Left colon (tissue), 2 donors: ENCODE measurements at regions not wholly inside any gene's neighbourhood (a gene's known extent, or its start where the extent isn't known, plus 50 kb on each side); places are given as distances from the start of the nearest gene placed in this dataset.

Source experiments
- ATAC-seq: fragments of 200-7000 bp; cut with Tn5 transposase; one replicate; pipeline ENCODE4 v1.9.1; 2020; ENCODE audit warnings: mild to moderate bottlenecking, moderate library complexity
- DNase-seq, 2 donors: peaks; one replicate each; pipeline ENCODE4 v3.0.0-alpha.2; 2020
- intact Hi-C, 2 donors: fragments of 100-400 bp; cut with DNase I in 1 of 2; cut with micrococcal nuclease in 1 of 2; formaldehyde crosslinking; loops; one replicate each; pipeline versions ENCODE4 v1.11.2 to v1.14.0; 2022; cut with DNase I, micrococcal nuclease
- donor health status: DM: no; HTN: no; CAD: no.
- donor health status: DM: yes; HTN: yes; CAD: no.

- intact Hi-C loops, result no loop called here
- no peak for ATAC-seq
- DNase-seq, result peak in 1 of 2 donors; percentile 33
Observed at GRCh38 chr6:45830441-45831139, 185.1 kb downstream of the CLIC5 start.

DNA sequence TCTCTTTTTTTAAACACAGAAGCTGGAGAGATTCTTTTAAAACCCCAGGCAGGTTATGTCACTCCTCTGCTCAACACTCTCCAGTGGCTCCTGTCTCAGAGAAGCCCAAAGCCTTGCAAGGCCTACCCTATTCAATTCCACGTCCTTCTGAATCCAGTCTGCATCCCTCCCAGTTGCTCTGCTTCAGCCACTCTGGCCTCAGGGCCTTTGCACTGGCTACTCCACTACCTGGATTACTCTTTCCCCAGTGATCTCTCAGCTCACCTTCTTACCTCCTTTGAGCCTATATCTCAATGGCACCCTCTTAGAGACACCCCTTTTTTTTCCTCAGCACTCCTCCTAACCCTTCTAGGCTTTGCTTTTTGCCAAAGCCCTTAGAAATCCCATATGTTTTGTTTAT, 185.8 kb downstream of the CLIC5 start:
- ATAC-seq, result no peak
- intact Hi-C loops, result no loop called here
- no peak for DNase-seq

- intact Hi-C loops, result no loop called here
- no peak for ATAC-seq
- DNase-seq, result peak in 1 of 2 donors; percentile 31
Observed at GRCh38 chr6:45827952-45828530, 187.6 kb downstream of the CLIC5 start.

GRCh38 chr6:45822873-45823272, 192.8 kb downstream of the CLIC5 start:
- ATAC-seq, result no peak
- intact Hi-C loops, result no loop called here
- no peak for DNase-seq

- DNase-seq, result no peak
- intact Hi-C loops, result no loop called here
- no peak for ATAC-seq
Observed at GRCh38 chr6:45822246-45822812, 193.3 kb downstream of the CLIC5 start.

DNA sequence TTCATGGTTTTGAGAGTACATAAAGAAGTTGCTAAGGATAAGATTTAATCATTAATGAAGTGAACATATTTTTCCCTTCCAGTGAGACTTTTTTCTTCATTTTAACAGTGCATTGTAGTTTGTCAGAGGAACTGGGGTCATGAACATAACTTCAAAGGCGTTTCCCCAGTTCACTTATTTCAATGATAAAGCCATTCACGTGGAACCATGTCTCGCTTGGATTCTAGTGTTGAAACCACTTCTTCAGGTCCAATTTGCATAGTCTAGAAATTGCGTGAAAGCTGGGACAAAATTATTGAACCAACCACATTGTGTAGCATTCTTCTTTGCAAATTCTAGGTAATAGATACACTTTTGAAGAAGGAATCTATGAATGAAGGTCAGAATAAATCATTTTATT, 197.0 kb downstream of the CLIC5 start:
- DNase-seq, result no peak
- ATAC-seq, result no peak
- intact Hi-C loops, result no loop called here

DNA sequence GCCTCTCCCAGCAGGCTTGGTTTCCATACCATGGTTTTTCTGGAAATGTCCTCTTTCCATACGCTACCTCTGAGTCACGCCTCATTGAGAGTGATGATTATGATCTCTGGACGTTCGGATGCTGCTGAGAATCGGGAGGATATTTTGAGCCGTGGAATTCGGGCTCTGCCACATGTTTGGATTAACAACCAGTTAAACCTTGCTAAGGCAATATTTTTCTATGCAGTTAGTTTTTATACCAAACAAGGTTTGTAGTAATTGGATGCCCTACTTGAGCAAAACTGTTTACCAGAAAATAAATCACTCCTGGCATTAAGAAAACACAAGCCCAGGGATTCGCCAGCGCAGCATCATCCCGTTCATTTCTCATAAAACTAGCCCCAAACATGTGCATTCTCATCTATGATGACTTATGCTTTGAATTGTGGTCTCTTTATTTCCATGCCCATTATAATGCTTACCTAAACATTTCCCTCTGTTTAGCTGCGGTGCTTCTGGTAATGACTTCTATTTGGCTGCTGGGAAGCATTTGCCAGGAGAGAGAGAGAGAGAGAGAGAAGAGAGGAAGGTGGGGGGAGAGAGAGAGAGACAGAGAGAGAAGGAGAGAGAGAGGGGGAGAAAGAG, 198.9 kb downstream of the CLIC5 start:
- ATAC-seq (no peak), DNase-seq (no peak)
- intact Hi-C loops, result no loop called here

DNA sequence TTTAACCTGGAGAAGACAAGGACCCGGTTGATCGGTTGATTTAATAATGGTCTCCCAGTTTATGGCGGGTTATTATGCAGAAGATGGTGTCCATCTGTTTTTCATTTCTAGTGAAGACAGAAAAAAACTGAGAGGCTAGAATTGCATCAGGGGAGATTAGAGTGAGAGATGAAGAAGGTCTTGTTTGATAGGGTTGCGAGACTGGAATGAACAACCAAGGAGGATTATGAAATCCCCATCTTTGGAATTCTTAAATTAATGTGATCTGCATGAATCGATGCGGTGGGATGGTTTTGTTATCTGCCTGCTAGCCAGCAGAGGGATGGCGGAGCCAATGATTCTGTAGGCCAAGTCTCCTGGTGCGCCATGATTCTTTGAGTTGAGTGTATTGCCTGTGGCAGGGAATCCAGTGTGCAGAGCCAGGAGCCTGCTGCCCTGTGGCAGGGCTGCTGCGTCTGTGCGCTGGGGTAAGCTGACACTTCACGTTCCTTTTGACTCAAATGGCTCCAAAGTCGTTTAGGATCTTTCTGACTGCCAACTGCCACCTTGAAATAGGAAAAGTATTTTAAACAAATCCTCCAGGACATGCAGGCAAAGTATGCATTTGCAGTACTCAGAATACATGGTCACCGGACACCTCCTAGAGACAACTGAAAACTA, 200.1 kb downstream of the CLIC5 start:
- DNase-seq (no peak), ATAC-seq (no peak)
- intact Hi-C loops, result no loop called here

- intact Hi-C loops, result no loop called here
- DNase-seq (no peak), ATAC-seq (no peak)
Observed at GRCh38 chr6:45814772-45815171, 200.9 kb downstream of the CLIC5 start.

GRCh38 chr6:45813943-45814342, 201.7 kb downstream of the CLIC5 start:
- DNase-seq (no peak), ATAC-seq (no peak)
- intact Hi-C loops, result no loop called here

DNA sequence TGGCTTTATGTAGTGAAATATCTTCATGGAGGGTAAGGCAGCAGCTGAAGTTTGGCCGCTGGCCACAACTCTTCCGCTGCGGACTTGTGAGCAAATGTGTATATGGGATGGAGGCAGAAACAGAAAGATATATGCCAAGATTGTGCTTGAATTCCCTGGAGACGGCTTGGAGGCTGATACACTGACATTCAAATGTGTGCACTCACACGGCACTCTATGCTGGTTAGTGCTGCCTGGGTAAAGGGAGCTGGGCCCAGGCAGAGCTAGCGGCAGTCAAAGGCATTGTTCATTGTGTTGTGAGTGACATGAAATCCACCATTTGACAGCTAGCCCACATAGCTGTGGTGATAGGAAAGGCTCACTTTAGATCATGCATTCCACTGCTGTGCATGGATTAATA, 202.7 kb downstream of the CLIC5 start:
- DNase-seq (no peak), ATAC-seq (no peak)
- intact Hi-C loops, result no loop called here

- ATAC-seq, result no peak
- DNase-seq, result peak in 1 of 2 donors; percentile 32
- intact Hi-C loops, result no loop called here
Observed at GRCh38 chr6:45808917-45809316, 206.7 kb downstream of the CLIC5 start.

DNA sequence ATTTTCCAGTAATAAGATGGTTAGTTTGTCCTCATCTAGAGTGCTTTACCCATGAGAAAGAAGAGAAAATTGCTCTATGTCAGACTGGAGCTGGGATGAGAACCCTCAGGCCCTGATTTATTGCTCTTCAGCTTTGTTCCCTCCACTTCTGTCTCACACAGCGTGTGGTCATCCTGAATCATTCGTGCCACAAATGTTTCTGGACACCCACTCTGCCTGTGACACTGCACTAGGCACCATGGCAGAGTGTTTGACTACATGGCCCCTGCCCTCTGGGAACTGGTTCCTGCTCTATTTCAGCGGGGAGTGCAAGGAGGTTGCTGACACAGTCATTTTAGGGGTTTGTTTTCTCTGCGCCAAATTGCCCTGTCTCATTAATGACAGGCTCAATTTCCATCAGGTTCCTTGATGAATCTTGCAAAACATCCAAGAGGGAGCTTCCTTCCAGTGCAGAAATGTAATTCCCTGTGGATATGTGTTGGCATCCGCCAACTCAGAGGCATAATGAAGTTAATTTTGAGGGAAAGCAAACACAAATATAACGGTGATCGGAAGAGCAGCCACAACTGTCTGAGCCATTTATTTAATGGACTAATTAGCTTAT, 207.5 kb downstream of the CLIC5 start:
- DNase-seq (no peak), ATAC-seq (no peak)
- intact Hi-C loops, result no loop called here

- DNase-seq (no peak), ATAC-seq (no peak)
- intact Hi-C loops, result no loop called here
Observed at GRCh38 chr6:45807311-45808041, 208.2 kb downstream of the CLIC5 start.

- intact Hi-C loops, result no loop called here
- no peak for ATAC-seq
- no peak for DNase-seq
Observed at GRCh38 chr6:45806172-45806571, 209.5 kb downstream of the CLIC5 start.

DNA sequence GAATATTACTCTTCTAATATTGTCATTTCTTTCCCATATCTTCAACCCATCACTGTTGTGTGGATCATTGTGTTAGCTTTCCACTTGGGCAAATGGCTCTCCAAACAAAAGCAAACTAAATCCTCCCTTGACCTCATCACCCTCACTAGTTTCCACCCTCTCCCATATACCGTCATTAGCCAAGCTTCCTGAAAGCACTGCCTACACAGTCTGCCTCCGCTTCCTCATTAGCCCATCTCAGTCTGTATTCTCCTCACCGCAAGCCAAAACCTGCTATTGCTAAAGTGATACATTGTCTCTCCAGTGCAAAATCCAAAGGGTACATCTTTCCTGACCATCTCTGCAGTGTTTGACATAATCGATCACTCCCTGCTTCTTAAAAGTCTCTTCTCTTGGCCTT, 212.6 kb downstream of the CLIC5 start:
- DNase-seq (no peak), ATAC-seq (no peak)

GRCh38 chr6:45801471-45802289, 214.0 kb downstream of the CLIC5 start:
- intact Hi-C loops, result no loop called here

More for the DNA sequence above, 212.6 kb downstream of the CLIC5 start:
- intact Hi-C loops, result no loop called here

GRCh38 chr6:45800911-45801310, 214.7 kb downstream of the CLIC5 start:
- ATAC-seq (no peak), DNase-seq (no peak)
- intact Hi-C loops, result no loop called here

More at GRCh38 chr6:45801471-45802289, 214.0 kb downstream of the CLIC5 start:
- DNase-seq, result no peak
- ATAC-seq, result no peak
